Heart right ventricle (tissue), 16 donors: ENCODE measurements at regions not wholly inside any gene's neighbourhood (a gene's known extent, or its start where the extent isn't known, plus 50 kb on each side); places are given as distances from the start of the nearest gene placed in this dataset.

Experiments used
- ATAC-seq, 8 donors: fragments of 200-7000 bp; cut with Tn5 transposase; one replicate each; pipeline ENCODE4 v1.9.1; 2020; ENCODE audit warnings: mild to moderate bottlenecking in 8 of 8, moderate library complexity in 8 of 8, moderate number of reproducible peaks in 1 of 8
- DNase-seq, 2 donors: peaks; one replicate each; pipeline ENCODE4 v3.0.0-alpha.2; 2020
- H3K27ac ChIP-seq, 10 donors: fragments of 200-600 bp; sonication (generic) in 2 of 10; one replicate each; pipeline versions ENCODE4 v1.5.0 to v1.8.0; 2020 to 2022; ENCODE audit warnings: mild to moderate bottlenecking in 3 of 10
- H3K27me3 ChIP-seq, 7 donors: fragments of 200-600 bp; one replicate each; pipeline ENCODE4 v1.8.0; 2021 to 2022; ENCODE audit warnings: mild to moderate bottlenecking in 2 of 7
- H3K36me3 ChIP-seq, 9 donors: fragments of 200-600 bp; sonication (generic) in 1 of 9; one replicate each; pipeline versions ENCODE4 v1.5.0 to v1.8.0; 2020 to 2022; ENCODE audit warnings: mild to moderate bottlenecking in 2 of 9
- H3K4me1 ChIP-seq, 9 donors: fragments of 200-600 bp; sonication (generic) in 1 of 9; one replicate each; pipeline versions ENCODE4 v1.5.0 to v1.8.0; 2020 to 2022; ENCODE audit warnings: mild to moderate bottlenecking in 4 of 9
- H3K4me3 ChIP-seq, 10 donors: fragments of 200-600 bp; sonication (generic) in 2 of 10; one replicate each; pipeline versions ENCODE4 v1.5.0 to v1.8.0; 2020 to 2022; ENCODE audit warnings: mild to moderate bottlenecking in 7 of 10, moderate library complexity in 2 of 10
- H3K9me3 ChIP-seq, 11 donors: fragments of 200-600 bp in 10 of 11; sonication (generic) in 2 of 11; one replicate each; pipeline versions ENCODE4 v1.5.0 to v1.8.0; 2013 to 2022; ENCODE audit warnings: mild to moderate bottlenecking in 2 of 11, control low read depth in 1 of 11, moderate library complexity in 1 of 11
- CTCF ChIP-seq, 9 donors: fragments of 200-600 bp; sonication (generic) in 2 of 9; IDR thresholded peaks; one replicate each; pipeline versions ENCODE4 v1.5.0 to v1.8.0; 2021 to 2022; ENCODE audit warnings: antibody characterized with exemption in 9 of 9, mild to moderate bottlenecking in 5 of 9, moderate library complexity in 1 of 9
- WGBS, 2 donors: extraction: QIAGEN DNeasy Blood & Tissue Kit; methylation state at CpG; one replicate each; pipeline ENCODE4 v1.1.7; 2013; ENCODE audit warnings: inconsistent platforms in 1 of 2; 5-methylcytosine and 5-hydroxymethylcytosine counted together
- intact Hi-C, 10 donors: fragments of 100-400 bp; cut with DNase I; formaldehyde crosslinking; loops; one replicate each; pipeline versions ENCODE4 v1.11.1 to v1.14.2; 2022
- donor health status: Arrhythmogenic right ventricular cardiomyopathy.
- donor health status: ischemic (EF 13 %, LVEDD 7.1; RV severe dilation, severe dysfunction).
- donor health status: healthy with polysubstance abuse.
- donor health status: DM: no; HTN: yes; CAD: no.
- donor health status: DM: no; HTN: no; CAD: no.
- donor health status: ischemic (EF 25% LVEDD 6.9; RV normal size, moderate dysfunction).
- donor health status: ischemic (EF 25% LVEDD 5.7; RV mildly dilated, moderate dysfunction).
- donor health status: healthy.
- donor health status: DM: yes; HTN: yes; CAD: no.
- donor health status: Ischemic cardiomyopathy.
- donor health status: ischemic (EF 35%, LVEDD 5.7; RV mildly dilated, moderate dysfunction).
- donor health status: nonischemic (EF 11% LVEDD 7.7; RV severe dilation, severe dysfunction).
- donor health status: DM: yes; HTN: yes; CAD: no.
- donor health status: PGD.
- donor health status: ischemic (EF 29% LVEDD 5.4; RV normal size, mild dysfunction).
- donor health status: nonischemic (EF 23%, LVEDD 6.1; RV moderate dilation, normal function).

- DNase-seq = no peak
- 44 to 59% methylated on average over 11 of the region's 11 CpGs for WGBS, 2 donors
- Histone ChIP-seq H3K27me3 (no peaks in the 10 kb centered on the region), H3K4me3 (peak overlapping the region in 1 of 10 donors; percentile 25), H3K9me3 (no peaks in the 10 kb centered on the region), H3K27ac (peak overlapping the region in 9 of 10 donors; percentile 14 to 74 (median 50)), H3K36me3 (no peaks in the 10 kb centered on the region), H3K4me1 (peaks cover 0 to 59% (median 27%) of the 10 kb centered on the region in 9 donors)
- intact Hi-C loops = no loop called here
- peak in 7 of 8 donors; percentile 46 to 79 (median 68) for ATAC-seq
- no peak for TF ChIP-seq CTCF (IDR thresholded peaks at IDR 0.05)
These were observed 74.0 kb upstream of the DSG1 start for GRCh38 chr18:31243740-31244512.

- Histone ChIP-seq H3K27me3 (no peaks in the 10 kb centered on the region), H3K4me1 (peaks cover 0 to 59% (median 27%) of the 10 kb centered on the region in 9 donors), H3K36me3 (no peaks in the 10 kb centered on the region), H3K9me3 (no peaks in the 10 kb centered on the region), H3K4me3 (peak overlapping the region in 1 of 10 donors; percentile 25), H3K27ac (peak overlapping the region in 9 of 10 donors; percentile 14 to 74 (median 50))
- ATAC-seq (peak in 4 of 8 donors; percentile 12 to 24 (median 17)), DNase-seq (no peak)
- intact Hi-C loops = loop anchor here in 1 of 10 donors (5.0 kb wide), 1 partner anchor 143 kb away; the partner anchor contains the start of gene DSC2
- TF ChIP-seq CTCF (IDR thresholded peaks at IDR 0.05) = no peak
- WGBS, 2 donors = 36 to 48% methylated on average over 7 of the region's 7 CpGs
These were observed 73.1 kb upstream of the DSG1 start for GRCh38 chr18:31244771-31245394.

- Histone ChIP-seq H3K27me3 (no peaks in the 10 kb centered on the region), H3K9me3 (no peaks in the 10 kb centered on the region), H3K4me3 (no peak overlapping the region), H3K4me1 (peaks cover 0 to 61% (median 33%) of the 10 kb centered on the region in 9 donors), H3K36me3 (no peaks in the 10 kb centered on the region), H3K27ac (peak overlapping the region in 1 of 10 donors; percentile 2)
- WGBS, 2 donors = 78 to 88% methylated on average over 3 of the region's 3 CpGs
- DNase-seq (no peak), ATAC-seq (no peak)
- intact Hi-C loops = loop anchor here in 1 of 10 donors (5.0 kb wide), 1 partner anchor 144 kb away; the partner anchor contains the start of gene DSC2
- no peak for TF ChIP-seq CTCF (IDR thresholded peaks at IDR 0.05)
These were observed 72.1 kb upstream of the DSG1 start for GRCh38 chr18:31245820-31246219.

GRCh38 chr18:31246460-31246859 lies 71.5 kb upstream of the DSG1 start:
- H3K27me3 ChIP-seq = no peaks in the 10 kb centered on the region
- ATAC-seq (no peak), DNase-seq (no peak)
- TF ChIP-seq CTCF (IDR thresholded peaks at IDR 0.05) = no peak
- no peaks in the 10 kb centered on the region for H3K36me3 ChIP-seq
- peak overlapping the region in 2 of 10 donors; percentile 2 to 18 for H3K27ac ChIP-seq
- H3K9me3 ChIP-seq = no peaks in the 10 kb centered on the region
- H3K4me1 ChIP-seq = peaks cover 0 to 61% (median 38%) of the 10 kb centered on the region in 9 donors
- H3K4me3 ChIP-seq = no peak overlapping the region
- intact Hi-C loops = loop anchor here in 1 of 10 donors (5.0 kb wide), 1 partner anchor 144 kb away; the partner anchor contains the start of gene DSC2
- 50 to 63% methylated on average over 2 of the region's 2 CpGs for WGBS, 2 donors
